Trophoblast cell (in vitro differentiated cells and primary cell): ENCODE measurements at regions not wholly inside any gene's neighbourhood (a gene's known extent, or its start where the extent isn't known, plus 50 kb on each side); places are given as distances from the start of the nearest gene placed in this dataset.
"Not testable (repeated sequence)": the region's sequence is repeated elsewhere in the genome, so short reads cannot be mapped to it uniquely, and the experiment has no call there.

Source experiments
- DNase-seq, 2 donors: peaks; one replicate each; pipeline ENCODE4 v3.0.0-alpha.2; 2016
- H2AFZ ChIP-seq: 2 replicates; pipeline ENCODE4 v1.6.1; 2013; ENCODE audit warnings: low read length, moderate library complexity, mild to moderate bottlenecking; ENCODE audit not compliant: insufficient read depth, poor library complexity
- H2AK5ac ChIP-seq: 2 replicates; pipeline ENCODE4 v1.6.1; 2013; ENCODE audit warnings: mild to moderate bottlenecking, low read length
- H2BK120ac ChIP-seq: 2 replicates; pipeline ENCODE4 v1.6.1; 2013; ENCODE audit warnings: low read length, mild to moderate bottlenecking, moderate library complexity; ENCODE audit not compliant: insufficient read depth, poor library complexity
- H2BK12ac ChIP-seq: 2 replicates; pipeline ENCODE4 v1.6.1; 2013; ENCODE audit warnings: mild to moderate bottlenecking, low read length, moderate library complexity
- H2BK5ac ChIP-seq: 2 replicates; pipeline ENCODE4 v1.6.1; 2013; ENCODE audit warnings: low read length, low read depth, moderate library complexity, mild to moderate bottlenecking; ENCODE audit not compliant: poor library complexity
- H3K14ac ChIP-seq: 2 replicates; pipeline ENCODE4 v1.6.1; 2013; ENCODE audit warnings: mild to moderate bottlenecking, low read length
- H3K18ac ChIP-seq: 2 replicates; pipeline ENCODE4 v1.6.1; 2013; ENCODE audit warnings: mild to moderate bottlenecking, low read length
- H3K23ac ChIP-seq: 2 replicates; pipeline ENCODE4 v1.6.1; 2013; ENCODE audit warnings: low read length
- H3K27ac ChIP-seq: 2 replicates; pipeline ENCODE4 v1.5.1; 2013; ENCODE audit warnings: low read depth, mild to moderate bottlenecking, inconsistent platforms, low read length, moderate library complexity
- H3K27me3 ChIP-seq: 2 replicates; pipeline ENCODE4 v1.6.1; 2013; ENCODE audit warnings: inconsistent platforms, mild to moderate bottlenecking, low read length, moderate library complexity; ENCODE audit not compliant: insufficient read depth
- H3K36me3 ChIP-seq, 2 experiments: 1 replicate in 1 of 2; 2 replicates in 1 of 2; pipeline ENCODE4 v1.6.1; 2013; ENCODE audit warnings: low read length in 2 of 2, mild to moderate bottlenecking in 2 of 2, moderate library complexity in 1 of 2; ENCODE audit not compliant: insufficient read depth in 2 of 2, control insufficient read depth in 1 of 2
- H3K4ac ChIP-seq: 2 replicates; pipeline ENCODE4 v1.6.1; 2013; ENCODE audit warnings: low read depth, mild to moderate bottlenecking, low read length, moderate library complexity
- H3K4me1 ChIP-seq, 2 experiments: 1 replicate in 1 of 2; 2 replicates in 1 of 2; pipeline ENCODE4 v1.6.1; 2013; ENCODE audit warnings: low read length in 2 of 2, mild to moderate bottlenecking in 2 of 2, moderate library complexity in 1 of 2; ENCODE audit not compliant: insufficient read depth in 2 of 2, control insufficient read depth in 1 of 2
- H3K4me2 ChIP-seq: 2 replicates; pipeline ENCODE4 v1.6.1; 2013; ENCODE audit warnings: inconsistent platforms, mild to moderate bottlenecking, low read length, moderate library complexity
- H3K4me3 ChIP-seq: 2 replicates; pipeline ENCODE4 v1.5.1; 2013; ENCODE audit warnings: mild to moderate bottlenecking, low read depth, low read length, inconsistent platforms
- H3K79me1 ChIP-seq: one replicate; pipeline ENCODE4 v1.6.1; 2013; ENCODE audit warnings: low read length
- H3K79me2 ChIP-seq: 2 replicates; pipeline ENCODE4 v1.6.1; 2013; ENCODE audit warnings: low read length, mild to moderate bottlenecking; ENCODE audit not compliant: control insufficient read depth, insufficient read depth, poor library complexity
- H3K9ac ChIP-seq: 2 replicates; pipeline ENCODE4 v1.6.1; 2013; ENCODE audit warnings: mild to moderate bottlenecking, low read length
- H3K9me3 ChIP-seq: 2 replicates; pipeline ENCODE4 v1.6.1; 2013; ENCODE audit warnings: low read depth, mild to moderate bottlenecking, control low read depth, inconsistent platforms, low read length; ENCODE audit not compliant: insufficient read depth
- H4K12ac ChIP-seq: 2 replicates; pipeline ENCODE4 v1.6.1; 2013; ENCODE audit warnings: low read depth, mild to moderate bottlenecking, low read length, moderate library complexity
- H4K8ac ChIP-seq: 2 replicates; pipeline ENCODE4 v1.6.1; 2013; ENCODE audit warnings: low read depth, mild to moderate bottlenecking, low read length, moderate library complexity
- H4K91ac ChIP-seq: one replicate; pipeline ENCODE4 v1.6.1; 2013; ENCODE audit warnings: low read depth, mild to moderate bottlenecking, low read length, moderate library complexity
- WGBS: extraction: QIAGEN DNeasy Blood & Tissue Kit; methylation state at CpG from one replicate; pipeline ENCODE4 v1.1.7; 2013; ENCODE audit warnings: missing lambda C conversion rate; ENCODE audit not compliant: insufficient read length, insufficient coverage; ENCODE audit errors: extremely low coverage; 5-methylcytosine and 5-hydroxymethylcytosine counted together

- Histone ChIP-seq H3K4me3 (no peak overlapping the region), H2BK120ac (no peak overlapping the region), H4K8ac (no peak overlapping the region), H2AFZ (no peak overlapping the region), H3K79me1 (no peaks in the 10 kb centered on the region), H3K79me2 (no peaks in the 10 kb centered on the region), H2AK5ac (no peak overlapping the region), H3K27ac (no peak overlapping the region), H2BK12ac (no peak overlapping the region), H3K9ac (no peak overlapping the region), H3K4ac (no peak overlapping the region), H3K4me2 (no peak overlapping the region), H3K14ac (no peak overlapping the region), H2BK5ac (no peak overlapping the region), H3K4me1 (peaks cover 2 to 3% of the 10 kb centered on the region in 2 experiments), H3K27me3 (no peaks in the 10 kb centered on the region), H3K36me3 (no peaks in the 10 kb centered on the region), H3K18ac (no peak overlapping the region), H4K12ac (no peak overlapping the region), H3K9me3 (no peaks in the 10 kb centered on the region), H3K23ac (no peak overlapping the region), H4K91ac (no peak overlapping the region)
- no peak for DNase-seq
- WGBS: no CpG with 5 or more reads among the region's 2 CpGs
These were observed 324.2 kb downstream of the NEK10 start for GRCh38 chr3:27044931-27045481.

- no peak overlapping the region for H3K4ac ChIP-seq
- H4K91ac ChIP-seq: no peak overlapping the region
- no peaks in the 10 kb centered on the region for H3K36me3 ChIP-seq
- H3K79me2 ChIP-seq: no peaks in the 10 kb centered on the region
- no peak overlapping the region for H4K12ac ChIP-seq
- DNase-seq: peak in 1 of 2 donors; percentile 14
- no peaks in the 10 kb centered on the region for H3K27me3 ChIP-seq
- H2BK5ac ChIP-seq: no peak overlapping the region
- H3K4me1 ChIP-seq: peaks cover 2 to 3% of the 10 kb centered on the region in 2 experiments
- H2BK12ac ChIP-seq: no peak overlapping the region
- H4K8ac ChIP-seq: no peak overlapping the region
- H3K27ac ChIP-seq: no peak overlapping the region
- H2AFZ ChIP-seq: no peak overlapping the region
- no peak overlapping the region for H3K23ac ChIP-seq
- no peak overlapping the region for H2BK120ac ChIP-seq
- H3K9me3 ChIP-seq: peaks cover 2% of the 10 kb centered on the region
- no peak overlapping the region for H3K9ac ChIP-seq
- H3K14ac ChIP-seq: no peak overlapping the region
- no peaks in the 10 kb centered on the region for H3K79me1 ChIP-seq
- no peak overlapping the region for H3K4me3 ChIP-seq
- H2AK5ac ChIP-seq: no peak overlapping the region
- no peak overlapping the region for H3K4me2 ChIP-seq
- H3K18ac ChIP-seq: no peak overlapping the region
These were observed 322.8 kb downstream of the NEK10 start for GRCh38 chr3:27046351-27046750.

- no peaks in the 10 kb centered on the region for H3K79me2 ChIP-seq
- no CpG with 5 or more reads among the region's 2 CpGs for whole genome bisulfite sequencing
- no peak for DNase-seq
- H3K9me3 ChIP-seq: peaks cover 5% of the 10 kb centered on the region
- no peak overlapping the region for H3K18ac ChIP-seq
- no peak overlapping the region for H2BK120ac ChIP-seq
- no peaks in the 10 kb centered on the region for H3K79me1 ChIP-seq
- H3K4me1 ChIP-seq: peaks cover 2 to 3% of the 10 kb centered on the region in 2 experiments
- H3K23ac ChIP-seq: no peak overlapping the region
- H3K4ac ChIP-seq: no peak overlapping the region
- no peak overlapping the region for H3K27ac ChIP-seq
- no peak overlapping the region for H4K91ac ChIP-seq
- no peaks in the 10 kb centered on the region for H3K27me3 ChIP-seq
- H2BK5ac ChIP-seq: no peak overlapping the region
- no peak overlapping the region for H3K4me3 ChIP-seq
- H4K8ac ChIP-seq: no peak overlapping the region
- no peak overlapping the region for H3K9ac ChIP-seq
- no peak overlapping the region for H4K12ac ChIP-seq
- no peak overlapping the region for H3K14ac ChIP-seq
- no peak overlapping the region for H3K4me2 ChIP-seq
- no peak overlapping the region for H2AFZ ChIP-seq
- no peak overlapping the region for H2AK5ac ChIP-seq
- H3K36me3 ChIP-seq: no peaks in the 10 kb centered on the region
- H2BK12ac ChIP-seq: no peak overlapping the region
These were observed 319.4 kb downstream of the NEK10 start for GRCh38 chr3:27049792-27050191.

- not testable (repeated sequence) for H3K4me2 ChIP-seq, H4K8ac ChIP-seq, H3K9ac ChIP-seq, H2BK12ac ChIP-seq, H3K23ac ChIP-seq, H3K79me2 ChIP-seq, H3K4me1 ChIP-seq, H3K14ac ChIP-seq, H2BK5ac ChIP-seq, H2AK5ac ChIP-seq, H3K27ac ChIP-seq, H3K79me1 ChIP-seq, H3K27me3 ChIP-seq, H3K4me3 ChIP-seq, H2AFZ ChIP-seq, DNase-seq, H4K12ac ChIP-seq, H3K9me3 ChIP-seq, H3K4ac ChIP-seq, H2BK120ac ChIP-seq, H3K18ac ChIP-seq, H4K91ac ChIP-seq, H3K36me3 ChIP-seq
- WGBS: no CpG with 5 or more reads among the region's 3 CpGs
These were observed 317.7 kb downstream of the NEK10 start for GRCh38 chr3:27051527-27051926.
